ENCODE measurements at regions not wholly inside any gene's neighbourhood (a gene's known extent, or its start where the extent isn't known, plus 50 kb on each side); places are given as distances from the start of the nearest gene placed in this dataset.

DNA sequence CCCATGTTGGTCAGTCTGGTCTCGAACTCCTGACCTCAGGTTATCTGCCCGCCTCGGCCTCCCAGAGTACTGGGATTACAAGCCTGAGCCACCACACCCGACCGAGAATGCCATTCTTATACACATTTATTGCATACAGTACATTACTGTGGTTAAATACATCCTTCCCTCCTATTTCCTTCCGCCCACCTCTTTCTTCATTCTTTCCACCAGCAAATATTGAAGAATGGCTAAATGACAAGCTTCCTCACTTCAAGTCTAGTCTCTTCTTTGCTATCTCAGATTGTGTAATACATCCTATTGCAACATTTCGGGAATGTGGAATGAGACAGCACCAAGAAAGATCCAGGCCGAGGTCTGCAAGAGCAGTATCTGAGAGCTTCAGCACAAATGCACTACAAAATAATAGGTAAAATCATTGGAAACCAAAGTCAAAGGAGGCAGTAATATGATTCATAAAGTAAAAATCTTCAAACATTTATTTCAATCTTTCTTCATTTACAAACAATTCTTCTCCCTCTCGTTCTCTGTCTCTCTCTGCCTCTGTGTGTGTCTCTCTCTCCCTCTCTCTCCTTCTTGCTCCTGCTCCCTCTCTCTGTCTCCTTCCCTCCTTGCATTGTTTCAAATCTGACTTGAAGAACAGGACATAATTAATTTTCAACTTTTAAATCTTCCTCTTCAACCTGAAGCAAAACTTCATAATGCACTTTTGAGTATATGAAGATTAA is 94.7 kb upstream of the TGFBR2 start:
- Histone ChIP-seq H3K9ac (ENCODE audit: low read depth, low read length) (no peak overlapping the region), H3K4me1 (ENCODE audit: insufficient read depth, low read length) (0 out of 2 replicates have a peak, but pooled peaks cover 2% of the 10 kb centered on the region), H3K9me3 (ENCODE audit: control insufficient read depth, insufficient read depth, low read length) (no peaks in the 10 kb centered on the region), H3K36me3 (ENCODE audit: insufficient read depth, low read length) (no peaks in the 10 kb centered on the region)

GRCh38 chr3:30512576-30512975 is 93.8 kb upstream of the TGFBR2 start:
- no peaks in the 10 kb centered on the region for H3K9me3 ChIP-seq (ENCODE audit: control insufficient read depth, insufficient read depth, low read length)
- no peaks in the 10 kb centered on the region for H3K36me3 ChIP-seq (ENCODE audit: insufficient read depth, low read length)
- 0 out of 2 replicates have a peak, but pooled peaks cover 2% of the 10 kb centered on the region for H3K4me1 ChIP-seq (ENCODE audit: insufficient read depth, low read length)
- H3K9ac ChIP-seq (ENCODE audit: low read depth, low read length) = no peak overlapping the region

- no peaks in the 10 kb centered on the region for H3K9me3 ChIP-seq (ENCODE audit: control insufficient read depth, insufficient read depth, low read length)
- no peak overlapping the region for H3K9ac ChIP-seq (ENCODE audit: low read depth, low read length)
- no peaks in the 10 kb centered on the region for H3K36me3 ChIP-seq (ENCODE audit: insufficient read depth, low read length)
- H3K4me1 ChIP-seq (ENCODE audit: insufficient read depth, low read length) = 0 out of 2 replicates have a peak, but pooled peaks cover 2% of the 10 kb centered on the region
Measured at GRCh38 chr3:30513374-30514152, 92.8 kb upstream of the TGFBR2 start.

- Histone ChIP-seq H3K36me3 (ENCODE audit: insufficient read depth, low read length) (no peaks in the 10 kb centered on the region), H3K9me3 (ENCODE audit: control insufficient read depth, insufficient read depth, low read length) (no peaks in the 10 kb centered on the region), H3K4me1 (ENCODE audit: insufficient read depth, low read length) (0 out of 2 replicates have a peak, but pooled peaks cover 2% of the 10 kb centered on the region), H3K9ac (ENCODE audit: low read depth, low read length) (no peak overlapping the region)
Measured at GRCh38 chr3:30516238-30516637, 90.2 kb upstream of the TGFBR2 start.

DNA sequence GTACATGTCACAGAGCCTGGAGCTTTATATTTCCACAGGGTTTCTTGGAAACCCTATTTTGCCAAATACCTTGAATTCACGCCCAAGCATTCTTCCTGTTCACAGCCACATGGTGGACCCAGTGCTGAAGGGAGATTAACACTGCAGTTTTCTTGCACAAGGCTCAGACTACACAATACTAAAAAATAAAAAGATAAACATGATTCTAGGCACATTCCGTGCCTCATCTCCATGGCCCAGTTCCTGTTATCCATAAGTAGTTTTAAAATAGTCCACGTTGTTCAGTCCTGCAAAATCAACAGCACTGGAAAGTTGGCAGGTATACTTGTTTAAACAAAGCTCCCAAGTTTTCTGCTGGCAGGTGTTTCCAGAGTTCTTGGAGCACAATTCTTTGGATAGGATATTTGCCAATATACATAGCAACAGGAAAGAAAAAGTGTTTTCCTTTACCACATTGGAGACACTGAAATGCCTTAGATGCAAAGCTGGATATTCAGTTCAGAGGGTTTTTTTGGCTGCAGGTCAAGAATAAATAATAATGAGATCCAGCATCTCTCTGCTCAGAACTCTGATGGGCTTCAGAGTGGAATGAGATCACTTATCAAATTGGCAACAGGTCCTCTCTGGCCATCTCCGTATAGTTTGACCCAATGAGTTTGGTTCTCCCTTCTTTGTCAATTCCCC is 88.1 kb upstream of the TGFBR2 start:
- no peaks in the 10 kb centered on the region for H3K36me3 ChIP-seq (ENCODE audit: insufficient read depth, low read length)
- 0 out of 2 replicates have a peak, but pooled peaks cover 2% of the 10 kb centered on the region for H3K4me1 ChIP-seq (ENCODE audit: insufficient read depth, low read length)
- no peak overlapping the region for H3K9ac ChIP-seq (ENCODE audit: low read depth, low read length)
- no peaks in the 10 kb centered on the region for H3K9me3 ChIP-seq (ENCODE audit: control insufficient read depth, insufficient read depth, low read length)

- H3K9ac ChIP-seq (ENCODE audit: low read depth, low read length) = no peak overlapping the region
- H3K4me1 ChIP-seq (ENCODE audit: insufficient read depth, low read length) = no peaks in the 10 kb centered on the region
- no peaks in the 10 kb centered on the region for H3K36me3 ChIP-seq (ENCODE audit: insufficient read depth, low read length)
- no peaks in the 10 kb centered on the region for H3K9me3 ChIP-seq (ENCODE audit: control insufficient read depth, insufficient read depth, low read length)
Measured at GRCh38 chr3:30518872-30519271, 87.5 kb upstream of the TGFBR2 start.

GRCh38 chr3:30520699-30521098 is 85.7 kb upstream of the TGFBR2 start:
- H3K9ac ChIP-seq (ENCODE audit: low read depth, low read length) = no peak overlapping the region
- H3K9me3 ChIP-seq (ENCODE audit: control insufficient read depth, insufficient read depth, low read length) = no peaks in the 10 kb centered on the region
- no peaks in the 10 kb centered on the region for H3K36me3 ChIP-seq (ENCODE audit: insufficient read depth, low read length)
- no peaks in the 10 kb centered on the region for H3K4me1 ChIP-seq (ENCODE audit: insufficient read depth, low read length)

GRCh38 chr3:30521156-30521715 is 85.2 kb upstream of the TGFBR2 start:
- H3K36me3 ChIP-seq (ENCODE audit: insufficient read depth, low read length) = no peaks in the 10 kb centered on the region

GRCh38 chr3:30522476-30522875 is 83.9 kb upstream of the TGFBR2 start:
- Histone ChIP-seq H3K4me1 (ENCODE audit: insufficient read depth, low read length) (no peaks in the 10 kb centered on the region), H3K9me3 (ENCODE audit: control insufficient read depth, insufficient read depth, low read length) (no peaks in the 10 kb centered on the region), H3K9ac (ENCODE audit: low read depth, low read length) (no peak overlapping the region), H3K36me3 (ENCODE audit: insufficient read depth, low read length) (no peaks in the 10 kb centered on the region)

More at GRCh38 chr3:30521156-30521715, 85.2 kb upstream of the TGFBR2 start:
- Histone ChIP-seq H3K9ac (ENCODE audit: low read depth, low read length) (no peak overlapping the region), H3K4me1 (ENCODE audit: insufficient read depth, low read length) (no peaks in the 10 kb centered on the region), H3K9me3 (ENCODE audit: control insufficient read depth, insufficient read depth, low read length) (no peaks in the 10 kb centered on the region)

- Histone ChIP-seq H3K9ac (ENCODE audit: low read depth, low read length) (no peak overlapping the region), H3K4me1 (ENCODE audit: insufficient read depth, low read length) (no peaks in the 10 kb centered on the region), H3K36me3 (ENCODE audit: insufficient read depth, low read length) (no peaks in the 10 kb centered on the region), H3K9me3 (ENCODE audit: control insufficient read depth, insufficient read depth, low read length) (no peaks in the 10 kb centered on the region)
Measured at GRCh38 chr3:30523366-30523765, 83.0 kb upstream of the TGFBR2 start.

GRCh38 chr3:30524357-30525040 is 81.9 kb upstream of the TGFBR2 start:
- H3K4me1 ChIP-seq (ENCODE audit: insufficient read depth, low read length) = no peaks in the 10 kb centered on the region
- H3K36me3 ChIP-seq (ENCODE audit: insufficient read depth, low read length) = no peaks in the 10 kb centered on the region
- no peak overlapping the region for H3K9ac ChIP-seq (ENCODE audit: low read depth, low read length)
- H3K9me3 ChIP-seq (ENCODE audit: control insufficient read depth, insufficient read depth, low read length) = no peaks in the 10 kb centered on the region

- Histone ChIP-seq H3K9me3 (ENCODE audit: control insufficient read depth, insufficient read depth, low read length) (no peaks in the 10 kb centered on the region), H3K36me3 (ENCODE audit: insufficient read depth, low read length) (no peaks in the 10 kb centered on the region), H3K4me1 (ENCODE audit: insufficient read depth, low read length) (no peaks in the 10 kb centered on the region), H3K9ac (ENCODE audit: low read depth, low read length) (no peak overlapping the region)
Measured at GRCh38 chr3:30526031-30526430, 80.4 kb upstream of the TGFBR2 start.

- Histone ChIP-seq H3K36me3 (ENCODE audit: insufficient read depth, low read length) (no peaks in the 10 kb centered on the region), H3K4me1 (ENCODE audit: insufficient read depth, low read length) (no peaks in the 10 kb centered on the region), H3K9ac (ENCODE audit: low read depth, low read length) (no peak overlapping the region), H3K9me3 (ENCODE audit: control insufficient read depth, insufficient read depth, low read length) (no peaks in the 10 kb centered on the region)
Measured at GRCh38 chr3:30527186-30527585, 79.2 kb upstream of the TGFBR2 start.

DNA sequence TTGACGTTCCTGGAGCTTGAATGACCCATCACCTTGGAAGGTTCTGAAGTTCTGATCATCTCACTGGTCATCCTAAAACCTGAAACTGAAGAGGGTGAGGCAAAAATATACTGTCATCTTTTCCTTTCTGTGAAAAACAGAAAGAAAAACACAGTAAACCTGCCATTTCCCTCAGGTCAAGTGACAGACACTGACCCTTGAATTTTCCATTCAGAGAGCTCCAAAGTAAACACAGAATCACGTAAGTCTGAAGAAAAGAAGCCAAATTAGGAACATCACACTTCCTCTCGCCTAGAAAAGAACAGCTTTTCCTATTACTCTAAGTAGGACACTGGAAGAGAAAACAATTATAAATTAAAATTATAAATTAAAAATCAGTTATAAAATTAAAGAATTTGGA is 78.7 kb upstream of the TGFBR2 start:
- H3K9ac ChIP-seq (ENCODE audit: low read depth, low read length) = no peak overlapping the region
- no peaks in the 10 kb centered on the region for H3K36me3 ChIP-seq (ENCODE audit: insufficient read depth, low read length)
- no peaks in the 10 kb centered on the region for H3K4me1 ChIP-seq (ENCODE audit: insufficient read depth, low read length)
- no peaks in the 10 kb centered on the region for H3K9me3 ChIP-seq (ENCODE audit: control insufficient read depth, insufficient read depth, low read length)

All from ES-I3 (cell line).